T-helper 2 cell treated with Interferon-gamma antibody and Interleukin-4, amounts not matched to agents 5 μg/mL and 100 μg/mL, for 36 hours (primary cell): ENCODE measurements at regions not wholly inside any gene's neighbourhood (a gene's known extent, or its start where the extent isn't known, plus 50 kb on each side); places are given as distances from the start of the nearest gene placed in this dataset.

Experiments
- DNase-seq: peaks from one replicate; pipeline ENCODE4 v3.0.0; 2021; ENCODE audit warnings: low spot score
- H3K27ac Mint-ChIP-seq: one replicate; pipeline ENCODE4 v1.8.0; 2021; ENCODE audit warnings: mild to moderate bottlenecking, mixed read lengths
- H3K27me3 Mint-ChIP-seq: one replicate; pipeline ENCODE4 v1.8.0; 2021; ENCODE audit warnings: low read depth, mixed read lengths
- H3K36me3 Mint-ChIP-seq: one replicate; pipeline ENCODE4 v1.8.0; 2021; ENCODE audit warnings: low read depth, mixed read lengths
- H3K4me1 Mint-ChIP-seq: one replicate; pipeline ENCODE4 v1.8.0; 2021; ENCODE audit warnings: low read depth, mixed read lengths
- H3K4me3 Mint-ChIP-seq: one replicate; pipeline ENCODE4 v1.8.0; 2022; ENCODE audit warnings: mild to moderate bottlenecking, moderate library complexity, mixed read lengths
- H3K9me3 Mint-ChIP-seq: one replicate; pipeline ENCODE4 v1.8.0; 2021; ENCODE audit warnings: mixed read lengths

GRCh38 chr14:23694949-23695663 lies 58.9 kb downstream of the DHRS2 start:
- H3K4me1 Mint-ChIP-seq, result no peaks in the 10 kb centered on the region
- H3K27ac Mint-ChIP-seq, result no peak overlapping the region
- H3K9me3 Mint-ChIP-seq, result no peaks in the 10 kb centered on the region
- H3K36me3 Mint-ChIP-seq, result no peaks in the 10 kb centered on the region
- DNase-seq, result no peak
- H3K4me3 Mint-ChIP-seq, result no peak overlapping the region
- peaks cover 10% of the 10 kb centered on the region for H3K27me3 Mint-ChIP-seq

GRCh38 chr14:23695664-23695999 lies 59.5 kb downstream of the DHRS2 start:
- Mint-ChIP-seq H3K27me3 (peaks cover 10% of the 10 kb centered on the region), H3K4me1 (no peaks in the 10 kb centered on the region), H3K4me3 (no peak overlapping the region), H3K36me3 (no peaks in the 10 kb centered on the region), H3K9me3 (no peaks in the 10 kb centered on the region), H3K27ac (no peak overlapping the region)
- DNase-seq, result no peak

GRCh38 chr14:23696701-23697239 lies 60.6 kb downstream of the DHRS2 start:
- DNase-seq, result no peak
- Mint-ChIP-seq H3K36me3 (no peaks in the 10 kb centered on the region), H3K9me3 (no peaks in the 10 kb centered on the region), H3K27ac (no peak overlapping the region), H3K27me3 (peaks cover 10% of the 10 kb centered on the region), H3K4me3 (no peak overlapping the region), H3K4me1 (no peaks in the 10 kb centered on the region)

GRCh38 chr14:23697680-23698079 lies 61.5 kb downstream of the DHRS2 start:
- no peak for DNase-seq
- Mint-ChIP-seq H3K27ac (no peak overlapping the region), H3K27me3 (peaks cover 12% of the 10 kb centered on the region), H3K4me3 (no peak overlapping the region), H3K36me3 (no peaks in the 10 kb centered on the region), H3K4me1 (no peaks in the 10 kb centered on the region), H3K9me3 (peaks cover 3% of the 10 kb centered on the region)

- Mint-ChIP-seq H3K27ac (no peak overlapping the region), H3K27me3 (peaks cover 5% of the 10 kb centered on the region), H3K36me3 (no peaks in the 10 kb centered on the region), H3K4me1 (no peaks in the 10 kb centered on the region), H3K9me3 (peaks cover 27% of the 10 kb centered on the region), H3K4me3 (no peak overlapping the region)
- no peak for DNase-seq
These were observed 66.7 kb downstream of the DHRS2 start for GRCh38 chr14:23702656-23703426.

- no peak overlapping the region for H3K27ac Mint-ChIP-seq
- no peaks in the 10 kb centered on the region for H3K36me3 Mint-ChIP-seq
- no peak overlapping the region for H3K4me3 Mint-ChIP-seq
- peaks cover 5% of the 10 kb centered on the region for H3K27me3 Mint-ChIP-seq
- no peaks in the 10 kb centered on the region for H3K4me1 Mint-ChIP-seq
- no peak for DNase-seq
- peaks cover 27% of the 10 kb centered on the region for H3K9me3 Mint-ChIP-seq
These were observed 68.7 kb downstream of the DHRS2 start for GRCh38 chr14:23704890-23705289.

GRCh38 chr14:23707415-23707814 lies 71.3 kb downstream of the DHRS2 start:
- H3K27me3 Mint-ChIP-seq, result peaks cover 5% of the 10 kb centered on the region
- peaks cover 27% of the 10 kb centered on the region for H3K9me3 Mint-ChIP-seq
- no peaks in the 10 kb centered on the region for H3K4me1 Mint-ChIP-seq
- H3K4me3 Mint-ChIP-seq, result no peak overlapping the region
- no peak for DNase-seq
- no peaks in the 10 kb centered on the region for H3K36me3 Mint-ChIP-seq
- H3K27ac Mint-ChIP-seq, result no peak overlapping the region

GRCh38 chr14:23708343-23708742 lies 72.2 kb downstream of the DHRS2 start:
- peaks cover 18% of the 10 kb centered on the region for H3K9me3 Mint-ChIP-seq
- H3K36me3 Mint-ChIP-seq, result no peaks in the 10 kb centered on the region
- DNase-seq, result no peak
- H3K27me3 Mint-ChIP-seq, result no peaks in the 10 kb centered on the region
- H3K4me3 Mint-ChIP-seq, result no peak overlapping the region
- H3K4me1 Mint-ChIP-seq, result no peaks in the 10 kb centered on the region
- no peak overlapping the region for H3K27ac Mint-ChIP-seq

GRCh38 chr14:23709923-23710322 lies 73.8 kb downstream of the DHRS2 start:
- no peak for DNase-seq
- peaks cover 6% of the 10 kb centered on the region for H3K9me3 Mint-ChIP-seq
- H3K4me1 Mint-ChIP-seq, result no peaks in the 10 kb centered on the region
- H3K36me3 Mint-ChIP-seq, result no peaks in the 10 kb centered on the region
- no peak overlapping the region for H3K4me3 Mint-ChIP-seq
- H3K27ac Mint-ChIP-seq, result no peak overlapping the region
- H3K27me3 Mint-ChIP-seq, result no peaks in the 10 kb centered on the region

- H3K4me3 Mint-ChIP-seq, result no peak overlapping the region
- H3K36me3 Mint-ChIP-seq, result no peaks in the 10 kb centered on the region
- DNase-seq, result no peak
- H3K9me3 Mint-ChIP-seq, result no peaks in the 10 kb centered on the region
- H3K4me1 Mint-ChIP-seq, result no peaks in the 10 kb centered on the region
- no peak overlapping the region for H3K27ac Mint-ChIP-seq
- no peaks in the 10 kb centered on the region for H3K27me3 Mint-ChIP-seq
These were observed 76.1 kb downstream of the DHRS2 start for GRCh38 chr14:23712287-23712686.

- Mint-ChIP-seq H3K4me1 (no peaks in the 10 kb centered on the region), H3K9me3 (no peaks in the 10 kb centered on the region), H3K4me3 (no peak overlapping the region), H3K27me3 (peaks cover 4% of the 10 kb centered on the region), H3K27ac (no peak overlapping the region), H3K36me3 (no peaks in the 10 kb centered on the region)
- DNase-seq, result no peak
These were observed 83.2 kb downstream of the DHRS2 start for GRCh38 chr14:23719225-23719985.

- DNase-seq, result no peak
- Mint-ChIP-seq H3K9me3 (no peaks in the 10 kb centered on the region), H3K4me3 (no peak overlapping the region), H3K27ac (no peak overlapping the region), H3K4me1 (no peaks in the 10 kb centered on the region), H3K36me3 (no peaks in the 10 kb centered on the region), H3K27me3 (peaks cover 4% of the 10 kb centered on the region)
These were observed 86.5 kb downstream of the DHRS2 start for GRCh38 chr14:23722675-23723074.

- peaks cover 3% of the 10 kb centered on the region for H3K27me3 Mint-ChIP-seq
These were observed 87.7 kb downstream of the DHRS2 start for GRCh38 chr14:23723911-23724310.

GRCh38 chr14:23725528-23725927 lies 89.4 kb downstream of the DHRS2 start:
- H3K27ac Mint-ChIP-seq, result no peak overlapping the region
- no peaks in the 10 kb centered on the region for H3K4me1 Mint-ChIP-seq
- no peak overlapping the region for H3K4me3 Mint-ChIP-seq
- DNase-seq, result no peak
- peaks cover 2% of the 10 kb centered on the region for H3K27me3 Mint-ChIP-seq
- H3K36me3 Mint-ChIP-seq, result no peaks in the 10 kb centered on the region
- no peaks in the 10 kb centered on the region for H3K9me3 Mint-ChIP-seq

More at GRCh38 chr14:23723911-23724310, 87.7 kb downstream of the DHRS2 start:
- Mint-ChIP-seq H3K36me3 (no peaks in the 10 kb centered on the region), H3K27ac (no peak overlapping the region), H3K4me3 (no peak overlapping the region), H3K4me1 (no peaks in the 10 kb centered on the region), H3K9me3 (no peaks in the 10 kb centered on the region)
- DNase-seq, result no peak
